GM10266 (cell line): ENCODE measurements at regions not wholly inside any gene's neighbourhood (a gene's known extent, or its start where the extent isn't known, plus 50 kb on each side); places are given as distances from the start of the nearest gene placed in this dataset.

Source experiments
- DNase-seq: peaks from one replicate; pipeline ENCODE4 v3.0.0; 2012; ENCODE audit errors: extremely low spot score
- CTCF ChIP-seq: IDR thresholded peaks from 2 replicates; pipeline ENCODE4 v1.5.1; 2012; ENCODE audit warnings: mild to moderate bottlenecking, low read depth; ENCODE audit not compliant: control insufficient read depth, insufficient read depth; ENCODE audit errors: missing control alignments

GRCh38 chr5:2894316-2894715 is 142.8 kb upstream of the IRX2 start:
- no peak for TF ChIP-seq CTCF
- no peak for DNase-seq

DNA sequence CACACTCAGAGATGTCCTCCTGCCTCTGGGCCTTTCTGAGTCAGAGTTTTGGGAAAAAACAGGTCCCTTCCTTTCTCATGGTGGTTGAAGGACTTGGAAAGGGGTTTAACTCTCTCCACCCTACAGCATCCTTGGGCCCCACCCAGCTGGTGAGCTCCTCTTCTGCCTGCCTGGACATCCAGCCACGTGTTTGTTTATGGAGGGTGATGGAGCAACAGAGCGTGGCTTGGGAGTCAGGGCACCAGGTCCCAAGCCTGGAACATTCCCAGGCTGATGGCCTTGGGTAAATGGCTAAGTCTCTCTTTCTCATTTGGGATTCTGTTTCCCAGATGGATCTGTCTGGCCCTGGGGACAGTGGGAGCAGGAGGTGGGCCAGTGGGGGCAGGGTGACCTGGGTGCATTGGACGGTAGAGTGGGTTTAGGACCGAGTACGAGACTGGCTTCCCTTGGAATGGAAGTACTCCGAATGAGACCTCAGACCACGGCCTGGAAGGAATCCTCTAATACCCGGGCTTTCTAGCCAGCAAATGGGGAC is 141.1 kb upstream of the IRX2 start:
- TF ChIP-seq CTCF: no peak
- DNase-seq: no peak

DNA sequence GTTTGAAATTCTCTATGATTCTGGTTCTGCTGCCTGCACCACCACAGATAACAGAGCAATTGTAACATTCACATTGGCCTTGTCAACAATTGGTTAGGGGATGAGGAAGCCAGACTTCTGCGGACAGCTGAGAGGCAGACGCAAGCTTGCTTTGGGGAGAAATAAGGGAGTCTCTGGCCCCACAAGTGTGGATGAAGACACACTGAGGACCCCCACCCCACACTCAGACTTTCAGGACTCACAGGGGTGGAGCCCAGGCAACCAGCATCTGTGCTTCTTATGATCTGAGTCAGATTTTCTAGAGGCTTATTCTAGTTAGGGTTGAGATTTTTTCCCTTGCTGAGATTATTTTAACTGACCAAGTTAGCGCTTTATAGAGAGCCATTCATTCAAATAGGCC is 140.3 kb upstream of the IRX2 start:
- DNase-seq: no peak
- no peak for TF ChIP-seq CTCF

DNA sequence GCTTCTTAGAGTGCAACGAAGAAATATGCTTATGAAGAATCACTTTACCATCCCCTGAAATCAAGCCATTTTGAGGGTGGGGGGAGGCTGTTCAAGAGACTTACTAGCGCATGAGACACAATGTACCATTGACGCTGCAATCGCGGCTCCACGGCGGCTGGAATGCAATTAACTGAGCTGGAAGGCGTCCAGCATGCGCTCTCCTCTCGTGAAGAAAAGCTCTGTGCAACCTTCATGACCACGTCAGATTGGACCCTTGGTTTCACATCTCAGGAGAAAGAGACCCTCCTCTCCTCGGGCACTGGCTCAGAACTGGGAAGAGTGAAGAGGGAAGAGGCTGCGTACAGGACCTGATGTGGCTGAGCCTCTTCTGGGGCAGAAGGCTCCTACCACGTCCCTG is 138.5 kb upstream of the IRX2 start:
- no peak for DNase-seq
- no peak for TF ChIP-seq CTCF

DNA sequence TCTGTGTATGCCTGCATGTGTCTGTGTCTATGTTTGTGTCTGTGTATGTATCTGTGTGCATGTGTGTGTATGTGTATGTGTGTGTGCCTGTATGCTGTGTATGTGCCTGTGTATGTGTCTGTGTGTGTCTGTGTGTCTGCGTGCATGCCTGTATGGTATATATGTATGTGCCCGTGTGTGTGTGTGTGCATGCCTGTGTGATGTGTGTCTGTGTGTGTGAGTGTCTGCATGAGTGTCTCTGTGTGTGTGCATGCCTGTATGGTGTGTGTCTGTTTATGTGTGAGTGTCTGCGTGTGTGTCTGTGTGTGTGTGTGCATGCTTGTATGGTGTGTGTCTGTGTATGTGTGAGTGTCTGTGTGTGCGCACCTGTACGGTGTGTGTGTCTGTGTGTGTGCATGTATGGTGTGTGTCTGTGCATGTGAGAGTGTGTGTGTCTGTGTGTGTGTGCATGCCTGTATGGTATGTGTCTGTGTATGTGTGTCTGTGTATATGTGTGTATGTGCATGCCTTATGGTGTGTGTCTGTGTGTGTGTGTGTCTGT is 137.1 kb upstream of the IRX2 start:
- DNase-seq: no peak
- no peak for TF ChIP-seq CTCF

DNA sequence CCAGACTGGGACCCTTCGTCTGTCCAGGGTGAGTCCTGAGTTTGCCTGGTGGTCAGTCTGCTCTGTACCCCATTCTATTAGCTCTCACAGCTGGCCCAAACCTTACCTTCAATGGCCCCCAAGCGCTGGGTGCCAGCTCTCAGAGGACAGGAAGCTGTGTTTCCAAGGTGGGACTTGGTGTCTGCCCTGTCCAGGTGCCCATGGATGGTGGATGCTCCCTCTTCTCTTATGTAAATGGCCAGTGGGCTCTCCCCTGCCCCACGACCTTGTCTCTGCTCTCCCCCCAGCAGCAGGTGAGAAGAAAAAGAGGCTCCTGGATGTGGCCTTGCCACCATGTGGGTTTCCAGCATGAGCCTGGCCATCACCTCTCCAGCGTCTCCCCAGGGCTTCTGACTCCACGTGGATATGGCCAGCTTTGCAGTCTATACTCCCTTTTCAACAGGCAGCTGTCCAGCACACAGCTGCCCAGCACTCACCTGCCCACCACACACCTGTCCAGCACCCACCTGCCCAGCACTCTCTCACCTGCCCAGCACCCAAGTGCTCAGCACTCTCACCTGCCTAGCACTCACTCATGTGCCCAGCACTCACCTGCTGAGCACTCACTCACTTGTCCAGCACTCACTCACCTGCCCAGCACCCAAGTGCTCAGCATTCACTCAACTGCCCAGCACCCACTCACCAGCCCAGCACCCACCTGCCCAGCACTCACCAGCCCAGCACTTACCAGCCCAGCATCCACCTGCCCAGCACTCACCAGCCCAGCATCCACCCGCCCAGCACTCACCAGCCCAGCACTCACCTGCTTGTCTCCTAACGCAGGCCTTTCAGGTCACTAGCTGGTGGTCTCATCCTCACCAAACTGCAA is 136.2 kb upstream of the IRX2 start:
- no peak for DNase-seq
- TF ChIP-seq CTCF: no peak

DNA sequence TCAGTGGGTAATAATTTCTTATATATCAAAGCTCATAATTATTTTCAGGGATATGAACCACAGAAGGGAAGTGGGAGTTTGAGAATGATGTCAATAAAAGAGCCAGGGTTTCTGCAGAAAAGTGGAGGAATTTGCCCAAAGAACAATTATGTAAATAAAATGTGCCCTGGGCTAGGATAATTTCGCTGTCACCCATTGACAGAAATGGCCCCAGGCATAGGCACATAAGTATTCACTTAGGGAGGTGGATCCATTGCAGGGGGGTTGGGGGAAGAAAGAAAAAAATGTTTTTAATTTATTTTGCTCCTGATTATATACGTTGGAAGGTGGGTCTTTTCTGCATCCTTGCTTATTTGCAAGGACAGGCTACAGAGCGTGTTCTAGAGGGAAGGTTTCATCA is 135.1 kb upstream of the IRX2 start:
- DNase-seq: no peak
- no peak for TF ChIP-seq CTCF
